MM.1S (cell line): ENCODE measurements at regions not wholly inside any gene's neighbourhood (a gene's known extent, or its start where the extent isn't known, plus 50 kb on each side); places are given as distances from the start of the nearest gene placed in this dataset.

ENCODE experiments used
- DNase-seq: peaks from one replicate; pipeline ENCODE4 v3.0.0-alpha.2; 2015
- H2AFZ ChIP-seq: fragments of 300-600 bp; sonication (generic); 2 replicates; pipeline ENCODE4 v1.6.0; 2016; ENCODE audit warnings: antibody characterized with exemption, low read length
- H3F3A ChIP-seq: fragments of 300-600 bp; sonication (generic); 2 replicates; pipeline ENCODE4 v1.6.1; 2016; ENCODE audit warnings: mild to moderate bottlenecking, antibody characterized with exemption, low read length, moderate library complexity, mixed read lengths; ENCODE audit not compliant: insufficient read depth
- H3K27ac ChIP-seq: fragments of 300-600 bp; sonication (generic); 2 replicates; pipeline ENCODE4 v1.5.1; 2016; ENCODE audit warnings: mild to moderate bottlenecking, low read length
- H3K27me3 ChIP-seq: fragments of 300-600 bp; sonication (generic); replicated peaks from 2 replicates; pipeline ENCODE4 v1.6.0; 2016; ENCODE audit warnings: low read length; ENCODE audit not compliant: insufficient read depth
- H3K36me3 ChIP-seq: fragments of 300-600 bp; sonication (generic); replicated peaks from 2 replicates; pipeline ENCODE4 v1.6.1; 2016; ENCODE audit warnings: mild to moderate bottlenecking, low read length, mixed read lengths; ENCODE audit not compliant: insufficient read depth
- H3K4me1 ChIP-seq: fragments of 300-600 bp; sonication (generic); 2 replicates; pipeline ENCODE4 v1.6.1; 2016; ENCODE audit warnings: low read length, mixed read lengths
- H3K4me2 ChIP-seq: fragments of 300-600 bp; sonication (generic); 2 replicates; pipeline ENCODE4 v1.6.0; 2016; ENCODE audit warnings: low read depth, low read length
- H3K4me3 ChIP-seq: fragments of 300-600 bp; sonication (generic); 2 replicates; pipeline ENCODE4 v1.5.1; 2016; ENCODE audit warnings: low read length, mixed read lengths
- H3K79me2 ChIP-seq: fragments of 300-600 bp; sonication (generic); 2 replicates; pipeline ENCODE4 v1.6.1; 2016; ENCODE audit warnings: mixed run types, low read length, mixed read lengths
- H3K9ac ChIP-seq: fragments of 300-600 bp; sonication (generic); 2 replicates; pipeline ENCODE4 v1.6.1; 2016; ENCODE audit warnings: low read length, mixed read lengths
- H3K9me2 ChIP-seq: fragments of 300-600 bp; sonication (generic); replicated peaks from 2 replicates; pipeline ENCODE4 v1.6.1; 2016; ENCODE audit warnings: mild to moderate bottlenecking, low read length, mixed read lengths; ENCODE audit not compliant: insufficient read depth
- H3K9me3 ChIP-seq: fragments of 300-600 bp; sonication (generic); replicated peaks from 2 replicates; pipeline ENCODE4 v1.6.1; 2016; ENCODE audit warnings: mild to moderate bottlenecking, low read length, mixed read lengths; ENCODE audit not compliant: insufficient read depth
- H4K20me1 ChIP-seq: fragments of 300-600 bp; sonication (generic); 2 replicates; pipeline ENCODE4 v1.6.1; 2016; ENCODE audit warnings: mild to moderate bottlenecking, low read length, moderate library complexity, mixed read lengths; ENCODE audit not compliant: insufficient read depth
- EZH2 ChIP-seq: fragments of 300-600 bp; sonication (generic); optimal IDR thresholded peaks from 2 replicates; pipeline ENCODE3; 2017; ENCODE audit warnings: low read depth, mild to moderate bottlenecking, antibody characterized with exemption, low read length, mixed read lengths
- EZH2phosphoT487 ChIP-seq: fragments of 300-600 bp; sonication (generic); IDR thresholded peaks from 2 replicates; pipeline ENCODE4 v1.6.1; 2018; ENCODE audit warnings: antibody characterized with exemption, low read length
- TF ChIP-seq, protein P1 (sequence below): fragments of 300-600 bp; sonication (generic); IDR thresholded peaks from 2 replicates; pipeline ENCODE4 v1.5.1; 2016; ENCODE audit warnings: antibody characterized with exemption, low read length, mixed read lengths

DNA sequence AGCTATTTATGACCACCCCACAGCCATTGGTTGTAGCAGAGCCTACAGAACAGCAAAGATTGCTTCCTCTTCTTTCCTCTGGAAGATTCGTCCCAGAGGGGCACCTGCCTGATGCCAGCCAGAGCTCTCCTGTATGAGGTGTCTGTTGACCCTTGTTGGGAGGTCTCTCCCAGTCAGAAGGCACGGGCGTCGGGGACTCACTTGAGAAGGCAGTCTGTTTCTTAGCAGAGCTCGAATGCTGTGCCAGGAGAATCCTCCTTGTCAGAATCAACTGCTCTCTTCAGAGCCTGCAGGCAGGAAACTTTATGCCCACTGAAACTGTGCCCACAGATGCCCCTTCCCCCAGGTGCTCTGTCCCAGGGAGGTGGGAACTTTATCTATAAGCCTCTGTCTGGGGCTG, 479.5 kb upstream of the IZUMO3 start:
- Histone ChIP-seq H3K27ac (no peak overlapping the region), H3K36me3 (no peaks in the 10 kb centered on the region), H3K27me3 (no peaks in the 10 kb centered on the region), H3K9ac (no peak overlapping the region), H3F3A (no peaks in the 10 kb centered on the region), H3K9me3 (no peaks in the 10 kb centered on the region), H3K4me2 (no peak overlapping the region), H2AFZ (no peak overlapping the region), H3K4me3 (no peak overlapping the region), H3K9me2 (no peaks in the 10 kb centered on the region), H3K79me2 (no peaks in the 10 kb centered on the region), H4K20me1 (no peaks in the 10 kb centered on the region), H3K4me1 (no peaks in the 10 kb centered on the region)
- DNase-seq: no peak
- TF ChIP-seq EZH2phosphoT487 (no peak), EZH2 (no peak)
- TF ChIP-seq, protein P1, sequence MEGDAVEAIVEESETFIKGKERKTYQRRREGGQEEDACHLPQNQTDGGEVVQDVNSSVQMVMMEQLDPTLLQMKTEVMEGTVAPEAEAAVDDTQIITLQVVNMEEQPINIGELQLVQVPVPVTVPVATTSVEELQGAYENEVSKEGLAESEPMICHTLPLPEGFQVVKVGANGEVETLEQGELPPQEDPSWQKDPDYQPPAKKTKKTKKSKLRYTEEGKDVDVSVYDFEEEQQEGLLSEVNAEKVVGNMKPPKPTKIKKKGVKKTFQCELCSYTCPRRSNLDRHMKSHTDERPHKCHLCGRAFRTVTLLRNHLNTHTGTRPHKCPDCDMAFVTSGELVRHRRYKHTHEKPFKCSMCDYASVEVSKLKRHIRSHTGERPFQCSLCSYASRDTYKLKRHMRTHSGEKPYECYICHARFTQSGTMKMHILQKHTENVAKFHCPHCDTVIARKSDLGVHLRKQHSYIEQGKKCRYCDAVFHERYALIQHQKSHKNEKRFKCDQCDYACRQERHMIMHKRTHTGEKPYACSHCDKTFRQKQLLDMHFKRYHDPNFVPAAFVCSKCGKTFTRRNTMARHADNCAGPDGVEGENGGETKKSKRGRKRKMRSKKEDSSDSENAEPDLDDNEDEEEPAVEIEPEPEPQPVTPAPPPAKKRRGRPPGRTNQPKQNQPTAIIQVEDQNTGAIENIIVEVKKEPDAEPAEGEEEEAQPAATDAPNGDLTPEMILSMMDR: no peak

DNA sequence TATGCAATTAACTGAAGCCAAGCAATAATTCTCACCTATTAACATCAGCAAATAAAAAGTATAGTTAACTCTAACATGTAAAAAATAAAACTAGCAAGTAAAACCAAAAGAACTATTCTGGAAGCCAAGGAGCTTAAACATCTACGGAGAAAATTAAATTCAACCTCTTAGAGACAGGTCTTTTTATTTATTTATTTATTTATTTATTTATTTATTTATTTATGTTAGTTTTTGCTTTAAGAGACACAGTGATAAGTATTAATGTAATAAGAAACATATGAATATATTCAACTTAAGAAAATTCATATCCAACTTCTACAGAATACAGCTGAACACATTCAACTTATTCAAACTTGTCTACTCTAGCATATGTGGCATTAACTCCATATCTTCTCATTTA, 472.1 kb upstream of the IZUMO3 start:
- H3K4me1 ChIP-seq: no peaks in the 10 kb centered on the region
- no peaks in the 10 kb centered on the region for H3K79me2 ChIP-seq
- H3F3A ChIP-seq: no peaks in the 10 kb centered on the region
- no peak overlapping the region for H3K9ac ChIP-seq
- no peaks in the 10 kb centered on the region for H3K9me3 ChIP-seq
- no peak overlapping the region for H3K27ac ChIP-seq
- TF ChIP-seq EZH2phosphoT487 (no peak), EZH2 (no peak)
- TF ChIP-seq, protein P1: no peak
- no peaks in the 10 kb centered on the region for H3K27me3 ChIP-seq
- no peak overlapping the region for H2AFZ ChIP-seq
- no peaks in the 10 kb centered on the region for H4K20me1 ChIP-seq
- no peak overlapping the region for H3K4me3 ChIP-seq
- no peak for DNase-seq
- H3K36me3 ChIP-seq: no peaks in the 10 kb centered on the region
- no peak overlapping the region for H3K4me2 ChIP-seq
- no peaks in the 10 kb centered on the region for H3K9me2 ChIP-seq

DNA sequence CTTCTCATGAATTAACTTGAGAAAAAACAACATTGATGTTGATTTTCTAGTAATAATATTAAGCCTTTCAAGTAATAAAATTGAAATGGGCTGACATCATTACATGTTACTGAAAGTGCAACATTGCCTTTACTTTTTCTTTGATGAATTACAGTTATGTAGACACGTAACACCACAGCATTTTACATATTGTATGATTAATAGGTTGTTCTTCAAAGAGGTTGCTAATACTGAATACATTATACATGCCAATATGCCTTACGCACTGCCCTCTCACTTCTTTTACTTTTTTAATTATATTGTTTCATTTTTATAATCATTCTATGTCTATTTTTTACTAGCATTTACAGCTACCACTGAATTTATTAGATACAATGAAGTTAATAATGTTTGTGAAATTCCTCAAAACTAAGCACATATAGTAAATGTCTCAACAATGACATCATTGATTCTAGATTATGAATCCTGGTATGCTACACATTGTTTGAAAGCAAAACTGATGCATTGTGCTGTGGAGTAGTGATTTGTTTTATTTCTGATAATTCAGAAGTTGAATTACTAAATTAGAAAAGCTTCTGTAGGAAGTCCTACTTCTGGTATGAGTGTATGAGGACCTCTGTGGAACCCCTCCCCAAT, 464.4 kb upstream of the IZUMO3 start:
- no peak for DNase-seq
- Histone ChIP-seq H2AFZ (no peak overlapping the region), H3K36me3 (no peaks in the 10 kb centered on the region), H3K27ac (no peak overlapping the region), H3K27me3 (no peaks in the 10 kb centered on the region), H3K9ac (no peak overlapping the region), H3K9me3 (no peaks in the 10 kb centered on the region), H3K79me2 (no peaks in the 10 kb centered on the region), H3K4me3 (no peak overlapping the region), H3K4me2 (no peak overlapping the region), H3K4me1 (no peaks in the 10 kb centered on the region), H4K20me1 (no peaks in the 10 kb centered on the region), H3K9me2 (no peaks in the 10 kb centered on the region), H3F3A (no peaks in the 10 kb centered on the region)
- TF ChIP-seq, protein P1: no peak
- TF ChIP-seq EZH2 (no peak), EZH2phosphoT487 (no peak)
